AG09309 (cell line): ENCODE measurements at regions not wholly inside any gene's neighbourhood (a gene's known extent, or its start where the extent isn't known, plus 50 kb on each side); places are given as distances from the start of the nearest gene placed in this dataset.
"Not testable (repeated sequence)": the region's sequence is repeated elsewhere in the genome, so short reads cannot be mapped to it uniquely, and the experiment has no call there.

Source experiments
- DNase-seq: peaks from one replicate; pipeline ENCODE4 v3.0.0-alpha.2; 2010; ENCODE audit warnings: low read depth
- H3K4me3 ChIP-seq: 2 replicates; pipeline ENCODE4 v1.5.1; 2011; ENCODE audit warnings: mild to moderate bottlenecking, low read depth, low read length, moderate library complexity; ENCODE audit not compliant: control insufficient read depth
- CTCF ChIP-seq: IDR thresholded peaks from 2 replicates; pipeline ENCODE4 v1.5.1; 2011; ENCODE audit warnings: mild to moderate bottlenecking, low read depth, low read length, inconsistent platforms; ENCODE audit not compliant: insufficient read depth, control insufficient read depth; ENCODE audit errors: missing control alignments

GRCh38 chr9:111744363-111744762, 50.4 kb downstream of the SHOC1 start:
- no peak for TF ChIP-seq CTCF
- DNase-seq: no peak
- no peak overlapping the region for H3K4me3 ChIP-seq

GRCh38 chr9:111743275-111743674, 51.5 kb downstream of the SHOC1 start:
- no peak for TF ChIP-seq CTCF
- DNase-seq: peak; percentile 72
- no peak overlapping the region for H3K4me3 ChIP-seq

- H3K4me3 ChIP-seq: no peak overlapping the region
- no peak for TF ChIP-seq CTCF
- DNase-seq: no peak
Measured at GRCh38 chr9:111740739-111741138, 54.0 kb downstream of the SHOC1 start.

GRCh38 chr9:111736714-111737113, 58.0 kb downstream of the SHOC1 start:
- DNase-seq: no peak
- H3K4me3 ChIP-seq: no peak overlapping the region
- no peak for TF ChIP-seq CTCF

- not testable (repeated sequence) for DNase-seq
Measured at GRCh38 chr9:111735344-111735743, 59.4 kb downstream of the SHOC1 start.

GRCh38 chr9:111731928-111732327, 62.8 kb downstream of the SHOC1 start:
- no peak for TF ChIP-seq CTCF
- no peak for DNase-seq

More at GRCh38 chr9:111735344-111735743, 59.4 kb downstream of the SHOC1 start:
- not testable (repeated sequence) for H3K4me3 ChIP-seq

GRCh38 chr9:111730937-111731567, 63.7 kb downstream of the SHOC1 start:
- H3K4me3 ChIP-seq: no peak overlapping the region
- no peak for DNase-seq
- TF ChIP-seq CTCF: no peak

More at GRCh38 chr9:111731928-111732327, 62.8 kb downstream of the SHOC1 start:
- no peak overlapping the region for H3K4me3 ChIP-seq
